Esophagus muscularis mucosa (tissue), 3 donors: ENCODE measurements at regions not wholly inside any gene's neighbourhood (a gene's known extent, or its start where the extent isn't known, plus 50 kb on each side); places are given as distances from the start of the nearest gene placed in this dataset.

Source experiments
- CTCF ChIP-seq, 3 experiments: fragments of 200-600 bp in 2 of 3; fragments of 450-650 bp in 1 of 3; sonication (generic) in 2 of 3; IDR thresholded peaks; one replicate each; pipeline ENCODE4 v1.5.1; 2017 to 2019; ENCODE audit warnings: antibody characterized with exemption in 3 of 3, mild to moderate bottlenecking in 2 of 3, moderate library complexity in 1 of 3
- POLR2A ChIP-seq: fragments of 450-650 bp; IDR thresholded peaks from one replicate; pipeline ENCODE4 v1.6.1; 2017; ENCODE audit warnings: antibody characterized with exemption, moderate library complexity, mild to moderate bottlenecking, low read depth

- no peak for TF ChIP-seq CTCF (IDR thresholded peaks at IDR 0.05)
- no peak for TF ChIP-seq POLR2A
These were observed 376.4 kb downstream of the BRD1 start for GRCh38 chr22:49451070-49451840.
